Loucy (cell line): ENCODE measurements at regions not wholly inside any gene's neighbourhood (a gene's known extent, or its start where the extent isn't known, plus 50 kb on each side); places are given as distances from the start of the nearest gene placed in this dataset.

Experiments
- H2AFZ ChIP-seq: fragments of 200-600 bp; sonication (generic); 2 replicates; pipeline ENCODE4 v1.6.0; 2016; ENCODE audit warnings: antibody characterized with exemption, mild to moderate bottlenecking, low read length, moderate library complexity
- H3F3A ChIP-seq: fragments of 200-600 bp; 2 replicates; pipeline ENCODE4 v1.6.0; 2016; ENCODE audit warnings: antibody characterized with exemption, low read depth, mild to moderate bottlenecking
- H3K27me3 ChIP-seq: fragments of 200-600 bp; sonication (generic); 2 replicates; pipeline ENCODE4 v1.6.1; 2014; ENCODE audit warnings: low read length, mild to moderate bottlenecking; ENCODE audit not compliant: insufficient read depth, poor library complexity, severe bottlenecking
- H3K36me3 ChIP-seq: fragments of 200-600 bp; sonication (generic); 2 replicates; pipeline ENCODE4 v1.6.1; 2016; ENCODE audit warnings: low read length; ENCODE audit not compliant: insufficient read depth
- H3K4me1 ChIP-seq: fragments of 200-600 bp; sonication (generic); 2 replicates; pipeline ENCODE4 v1.5.1; 2014; ENCODE audit warnings: low read length, mild to moderate bottlenecking; ENCODE audit not compliant: insufficient read depth, poor library complexity, severe bottlenecking
- H3K4me2 ChIP-seq: fragments of 200-600 bp; sonication (generic); 2 replicates; pipeline ENCODE4 v1.6.0; 2014; ENCODE audit warnings: antibody characterized with exemption, low read length, low read depth, mild to moderate bottlenecking; ENCODE audit not compliant: poor library complexity, severe bottlenecking
- H3K4me3 ChIP-seq: fragments of 200-600 bp; sonication (generic); 2 replicates; pipeline ENCODE4 v1.5.1; 2014; ENCODE audit warnings: low read length, mild to moderate bottlenecking, mixed read lengths; ENCODE audit not compliant: poor library complexity, severe bottlenecking
- H3K79me2 ChIP-seq: fragments of 200-600 bp; sonication (generic); 2 replicates; pipeline ENCODE4 v1.6.1; 2014; ENCODE audit warnings: low read length; ENCODE audit not compliant: insufficient read depth
- H3K9ac ChIP-seq: fragments of 200-600 bp; sonication (generic); 2 replicates; pipeline ENCODE4 v1.6.0; 2014; ENCODE audit warnings: mild to moderate bottlenecking, low read depth, low read length, moderate library complexity; ENCODE audit not compliant: poor library complexity, severe bottlenecking
- H3K9me2 ChIP-seq: fragments of 200-600 bp; sonication (generic); replicated peaks from 2 replicates; pipeline ENCODE4 v1.6.1; 2016; ENCODE audit warnings: low read depth, low read length, mixed read lengths
- H3K9me3 ChIP-seq: fragments of 200-600 bp; sonication (generic); 2 replicates; pipeline ENCODE4 v1.6.1; 2014; ENCODE audit warnings: mild to moderate bottlenecking, antibody characterized with exemption, low read length, low read depth; ENCODE audit not compliant: insufficient read depth
- H4K20me1 ChIP-seq: fragments of 200-600 bp; sonication (generic); 2 replicates; pipeline ENCODE4 v1.6.0; 2014; ENCODE audit warnings: antibody characterized with exemption, low read length, mild to moderate bottlenecking; ENCODE audit not compliant: insufficient read depth, poor library complexity, severe bottlenecking
- CTCF ChIP-seq: fragments of 200-600 bp; sonication (generic); conservative IDR thresholded peaks from 2 replicates; pipeline ENCODE4 v1.5.1; 2014; ENCODE audit warnings: mild to moderate bottlenecking, antibody characterized with exemption, low read length
- EZH2phosphoT487 ChIP-seq: fragments of 200-600 bp; IDR thresholded peaks from 2 replicates; pipeline ENCODE4 v1.6.1; 2018; ENCODE audit warnings: antibody characterized with exemption, mild to moderate bottlenecking, moderate library complexity, borderline replicate concordance

- Histone ChIP-seq H3K4me2 (no peak overlapping the region), H3K9me3 (no peaks in the 10 kb centered on the region), H3K4me1 (no peaks in the 10 kb centered on the region), H3K79me2 (no peaks in the 10 kb centered on the region), H4K20me1 (no peaks in the 10 kb centered on the region), H3K36me3 (no peaks in the 10 kb centered on the region), H2AFZ (no peak overlapping the region), H3K9ac (no peak overlapping the region), H3F3A (no peaks in the 10 kb centered on the region), H3K4me3 (no peak overlapping the region), H3K27me3 (no peaks in the 10 kb centered on the region), H3K9me2 (no peaks in the 10 kb centered on the region; the same call in 1 of the 2 replicates)
- TF ChIP-seq CTCF, result no peak
- no peak for TF ChIP-seq EZH2phosphoT487
Observed at GRCh38 chr3:166296179-166296783, 459.1 kb upstream of the BCHE start.

- no peaks in the 10 kb centered on the region for H3K4me1 ChIP-seq
- no peaks in the 10 kb centered on the region for H3F3A ChIP-seq
- H3K4me2 ChIP-seq, result no peak overlapping the region
- H3K27me3 ChIP-seq, result no peaks in the 10 kb centered on the region
- H3K36me3 ChIP-seq, result no peaks in the 10 kb centered on the region
- no peak overlapping the region for H3K4me3 ChIP-seq
- H2AFZ ChIP-seq, result no peak overlapping the region
- no peaks in the 10 kb centered on the region; the same call in 1 of the 2 replicates for H3K9me2 ChIP-seq
- no peaks in the 10 kb centered on the region for H3K79me2 ChIP-seq
- no peaks in the 10 kb centered on the region for H3K9me3 ChIP-seq
- H3K9ac ChIP-seq, result no peak overlapping the region
- H4K20me1 ChIP-seq, result no peaks in the 10 kb centered on the region
- TF ChIP-seq CTCF (no peak), EZH2phosphoT487 (no peak)
Observed at GRCh38 chr3:166291186-166291955, 454.1 kb upstream of the BCHE start.

GRCh38 chr3:166285001-166285400 lies 447.8 kb upstream of the BCHE start:
- H3K9ac ChIP-seq, result no peak overlapping the region
- no peaks in the 10 kb centered on the region for H3F3A ChIP-seq
- H3K9me2 ChIP-seq, result no peaks in the 10 kb centered on the region
- H3K4me2 ChIP-seq, result no peak overlapping the region
- H4K20me1 ChIP-seq, result no peaks in the 10 kb centered on the region
- TF ChIP-seq EZH2phosphoT487 (no peak), CTCF (no peak)
- no peak overlapping the region for H3K4me3 ChIP-seq
- no peaks in the 10 kb centered on the region for H3K79me2 ChIP-seq
- no peaks in the 10 kb centered on the region for H3K4me1 ChIP-seq
- H2AFZ ChIP-seq, result no peak overlapping the region
- H3K27me3 ChIP-seq, result no peaks in the 10 kb centered on the region
- H3K9me3 ChIP-seq, result no peaks in the 10 kb centered on the region
- no peaks in the 10 kb centered on the region for H3K36me3 ChIP-seq
